T-cell (primary cell): ENCODE measurements at regions not wholly inside any gene's neighbourhood (a gene's known extent, or its start where the extent isn't known, plus 50 kb on each side); places are given as distances from the start of the nearest gene placed in this dataset.

Experiments
- ATAC-seq, 4 experiments: fragments of 200-7000 bp in 3 of 4; fragments of 150-1000 bp in 1 of 4; cut with Tn5 transposase; replicated peaks in 1 of 4; 1 replicate in 3 of 4; 2 replicates in 1 of 4; pipeline ENCODE4 v1.10.0; 2021; ENCODE audit warnings: moderate library complexity in 3 of 4, mild to moderate bottlenecking in 2 of 4, moderate number of reproducible peaks in 1 of 4
- CTCF ChIA-PET, 2 donors: fragments of 300-600 bp; sonication (Branson Sonifier 250); formaldehyde crosslinking; loops; one replicate each; lab custom pipeline; 2022; ENCODE audit warnings: antibody characterized with exemption in 2 of 2; lab: Charles Lee
- POLR2A ChIA-PET, 2 donors: fragments of 300-600 bp; sonication (Branson Sonifier 250); formaldehyde crosslinking; loops; one replicate each; lab custom pipeline; 2022; ENCODE audit warnings: antibody characterized with exemption in 2 of 2; lab: Charles Lee
- DNase-seq, 35 experiments: peaks; one replicate each; pipeline versions ENCODE4 v3.0.0 to v3.0.0-alpha.2; 2013 to 2023
- H3K27ac ChIP-seq: one replicate; pipeline ENCODE4 v1.5.1; 2013; ENCODE audit warnings: low read length
- H3K27me3 ChIP-seq, 2 experiments: replicated peaks in 1 of 2; 1 replicate in 1 of 2; 2 replicates in 1 of 2; pipeline versions ENCODE4 v1.6.1 to v1.7.0; 2013; ENCODE audit warnings: low read length in 1 of 2, mixed read lengths in 1 of 2; ENCODE audit not compliant: control insufficient read depth in 2 of 2, insufficient read depth in 2 of 2; ENCODE audit errors: extremely low read depth in 1 of 2
- H3K36me3 ChIP-seq, 2 donors: 1 replicate in 1 of 2; 2 replicates in 1 of 2; pipeline versions ENCODE4 v1.6.1 to v1.7.0; 2013; ENCODE audit warnings: low read length in 1 of 2; ENCODE audit not compliant: control insufficient read depth in 2 of 2, insufficient read depth in 1 of 2; ENCODE audit errors: extremely low read depth in 1 of 2
- H3K4me1 ChIP-seq, 2 experiments: 1 replicate in 1 of 2; 2 replicates in 1 of 2; pipeline versions ENCODE4 v1.6.1 to v1.7.0; 2013; ENCODE audit warnings: low read length in 2 of 2, mixed read lengths in 1 of 2; ENCODE audit not compliant: insufficient read depth in 2 of 2, control insufficient read depth in 1 of 2; ENCODE audit errors: extremely low read depth in 1 of 2
- H3K4me3 ChIP-seq, 2 donors: 1 replicate in 1 of 2; 2 replicates in 1 of 2; pipeline versions ENCODE4 v1.5.1 to v1.7.0; 2013; ENCODE audit warnings: mild to moderate bottlenecking in 2 of 2, low read length in 1 of 2, moderate library complexity in 1 of 2; ENCODE audit not compliant: control insufficient read depth in 1 of 2; ENCODE audit errors: extremely low read depth in 1 of 2
- H3K9me3 ChIP-seq: 2 replicates; pipeline ENCODE4 v1.7.0; 2013
- H3K27ac Mint-ChIP-seq, 2 donors: one replicate each; pipeline ENCODE4 v1.8.0; 2020 to 2021; ENCODE audit warnings: mild to moderate bottlenecking in 2 of 2, mixed read lengths in 2 of 2
- H3K27me3 Mint-ChIP-seq, 2 donors: one replicate each; pipeline ENCODE4 v1.8.0; 2021 to 2022; ENCODE audit warnings: mixed read lengths in 2 of 2
- H3K36me3 Mint-ChIP-seq: one replicate; pipeline ENCODE4 v1.8.0; 2021; ENCODE audit warnings: mixed read lengths
- H3K4me1 Mint-ChIP-seq, 3 donors: one replicate each; pipeline ENCODE4 v1.8.0; 2020 to 2022; ENCODE audit warnings: mixed read lengths in 3 of 3, mild to moderate bottlenecking in 1 of 3
- H3K4me3 Mint-ChIP-seq, 3 donors: one replicate each; pipeline ENCODE4 v1.8.0; 2020 to 2022; ENCODE audit warnings: mild to moderate bottlenecking in 3 of 3, mixed read lengths in 3 of 3, moderate library complexity in 3 of 3
- H3K9me3 Mint-ChIP-seq, 3 donors: one replicate each; pipeline ENCODE4 v1.8.0; 2020 to 2022; ENCODE audit warnings: mixed read lengths in 3 of 3
- WGBS: methylation state at CpG from one replicate; pipeline ENCODE4 v1.1.5; 2013; ENCODE audit warnings: missing lambda C conversion rate; ENCODE audit not compliant: insufficient coverage; 5-methylcytosine and 5-hydroxymethylcytosine counted together

- Histone ChIP-seq H3K27me3 (no peaks in the 10 kb centered on the region), H3K27ac (no peak overlapping the region), H3K36me3 (no peaks in the 10 kb centered on the region), H3K4me3 (no peak overlapping the region), H3K4me1 (no peaks in the 10 kb centered on the region), H3K9me3 (no peaks in the 10 kb centered on the region)
- ChIA-PET CTCF (no interaction called here), POLR2A (no interaction called here)
- DNase-seq (no peak), ATAC-seq (no peak)
- 90% methylated on average over 1 of the region's 1 CpG for WGBS
- Mint-ChIP-seq H3K4me1 (no peaks in the 10 kb centered on the region), H3K4me3 (no peak overlapping the region), H3K27me3 (no peaks in the 10 kb centered on the region), H3K9me3 (peaks cover 11 to 23% (median 13%) of the 10 kb centered on the region in 3 donors), H3K36me3 (no peaks in the 10 kb centered on the region), H3K27ac (no peak overlapping the region)
These were observed 566.0 kb downstream of the ZIC1 start for GRCh38 chr3:147975165-147975564.

DNA sequence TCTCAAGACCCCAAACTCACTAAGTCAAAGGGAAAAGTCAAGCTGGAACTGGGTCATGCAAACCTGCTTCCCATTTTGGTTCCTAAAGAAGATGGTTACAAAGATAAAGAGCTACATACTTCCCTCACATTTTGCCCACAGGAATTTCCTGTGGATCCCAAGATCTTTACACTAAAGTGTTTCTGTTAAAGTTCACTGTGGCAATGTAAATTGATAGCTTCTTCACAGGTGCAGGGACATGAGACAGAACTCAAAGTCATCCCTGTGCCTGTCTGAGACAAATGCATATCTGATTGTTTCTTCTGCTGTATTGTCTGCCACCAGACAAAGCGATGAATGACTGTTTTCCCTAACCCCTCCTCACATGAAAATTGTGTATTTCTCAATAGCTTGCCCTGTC is 567.8 kb downstream of the ZIC1 start:
- Histone ChIP-seq H3K27ac (no peak overlapping the region), H3K4me3 (no peak overlapping the region), H3K27me3 (no peaks in the 10 kb centered on the region), H3K9me3 (no peaks in the 10 kb centered on the region), H3K36me3 (no peaks in the 10 kb centered on the region), H3K4me1 (no peaks in the 10 kb centered on the region)
- ChIA-PET POLR2A (no interaction called here), CTCF (no interaction called here)
- H3K36me3 Mint-ChIP-seq, result no peaks in the 10 kb centered on the region
- no peaks in the 10 kb centered on the region for H3K27me3 Mint-ChIP-seq
- peaks cover 16 to 23% (median 17%) of the 10 kb centered on the region in 3 donors for H3K9me3 Mint-ChIP-seq
- WGBS, result no CpG with 5 or more reads among the region's 1 CpG
- no peaks in the 10 kb centered on the region for H3K4me1 Mint-ChIP-seq
- DNase-seq (no peak), ATAC-seq (no peak)
- H3K4me3 Mint-ChIP-seq, result no peak overlapping the region
- no peak overlapping the region for H3K27ac Mint-ChIP-seq

DNA sequence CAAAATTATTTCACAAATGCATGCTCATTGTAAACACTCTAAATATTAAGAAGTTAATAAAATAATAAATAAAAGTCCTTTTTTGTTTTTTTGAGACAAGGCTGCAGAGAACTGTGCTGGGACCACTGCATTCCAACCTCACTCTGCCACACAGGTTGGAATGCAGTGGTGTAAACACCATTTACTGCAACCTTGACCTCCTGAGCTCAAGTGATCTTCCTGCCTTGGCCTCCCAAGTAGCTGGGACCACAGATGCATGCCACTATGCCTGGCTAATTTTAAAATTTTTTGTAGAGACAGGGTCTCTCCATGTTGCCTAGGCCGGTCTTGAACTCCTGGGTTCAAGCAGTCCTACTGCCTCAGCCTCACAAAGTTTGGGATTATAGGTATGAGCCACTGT is 578.4 kb downstream of the ZIC1 start:
- no peak for DNase-seq
- Mint-ChIP-seq H3K27ac (no peak overlapping the region), H3K4me3 (no peak overlapping the region), H3K9me3 (peaks cover 0 to 3% (median 0%) of the 10 kb centered on the region in 3 donors), H3K27me3 (no peaks in the 10 kb centered on the region), H3K4me1 (no peaks in the 10 kb centered on the region), H3K36me3 (no peaks in the 10 kb centered on the region)
- ChIA-PET POLR2A (interaction anchor here in 1 of 2 donors (0.7 kb wide), 1 partner anchor 64 kb away, joined by 5 read pairs; no protein-coding TSS in a partner anchor), CTCF (no interaction called here)
- Histone ChIP-seq H3K4me1 (no peaks in the 10 kb centered on the region), H3K27me3 (no peaks in the 10 kb centered on the region), H3K27ac (no peak overlapping the region), H3K4me3 (no peak overlapping the region), H3K9me3 (no peaks in the 10 kb centered on the region), H3K36me3 (no peaks in the 10 kb centered on the region)
- WGBS, result 83% methylated on average over 1 of the region's 1 CpG
- no peak for ATAC-seq

DNA sequence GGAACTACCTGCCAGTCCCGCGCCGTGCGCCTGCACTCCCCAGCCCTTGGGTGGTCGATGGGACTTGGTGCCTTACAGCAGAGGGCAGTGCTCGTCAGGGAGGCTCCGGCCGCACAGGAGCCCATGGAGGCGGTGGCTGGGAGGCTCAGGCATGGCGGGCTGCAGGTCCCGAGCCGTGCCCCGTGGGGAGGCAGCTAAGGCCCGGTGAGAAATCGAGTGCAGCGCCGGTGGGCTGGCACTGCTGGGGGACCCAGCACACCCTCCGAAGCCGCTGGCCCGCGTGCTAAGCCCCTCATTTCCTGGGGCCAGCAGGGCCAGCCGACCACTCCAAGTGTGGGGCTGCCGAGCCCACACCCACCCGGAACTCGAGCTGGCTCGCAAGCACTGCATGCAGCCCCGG is 580.2 kb downstream of the ZIC1 start:
- Mint-ChIP-seq H3K4me3 (no peak overlapping the region), H3K27ac (no peak overlapping the region), H3K36me3 (no peaks in the 10 kb centered on the region), H3K9me3 (peaks cover 0 to 5% (median 0%) of the 10 kb centered on the region in 3 donors), H3K27me3 (no peaks in the 10 kb centered on the region), H3K4me1 (no peaks in the 10 kb centered on the region)
- H3K36me3 ChIP-seq, result no peaks in the 10 kb centered on the region
- 91% methylated on average over 23 of the region's 27 CpGs for WGBS
- H3K27ac ChIP-seq, result no peak overlapping the region
- no peak for DNase-seq
- no peaks in the 10 kb centered on the region for H3K27me3 ChIP-seq
- no peaks in the 10 kb centered on the region for H3K4me1 ChIP-seq
- H3K4me3 ChIP-seq, result no peak overlapping the region
- H3K9me3 ChIP-seq, result no peaks in the 10 kb centered on the region
- no peak for ATAC-seq
- ChIA-PET POLR2A (no interaction called here), CTCF (no interaction called here)

GRCh38 chr3:148002705-148003205 is 593.6 kb downstream of the ZIC1 start:
- H3K36me3 ChIP-seq, result no peaks in the 10 kb centered on the region
- no peaks in the 10 kb centered on the region for H3K27me3 ChIP-seq
- DNase-seq (no peak), ATAC-seq (no peak)
- Mint-ChIP-seq H3K4me1 (no peaks in the 10 kb centered on the region), H3K27ac (no peak overlapping the region), H3K4me3 (no peak overlapping the region), H3K27me3 (no peaks in the 10 kb centered on the region), H3K9me3 (peaks cover 0 to 8% (median 4%) of the 10 kb centered on the region in 3 donors), H3K36me3 (no peaks in the 10 kb centered on the region)
- no peak overlapping the region for H3K27ac ChIP-seq
- ChIA-PET CTCF (no interaction called here), POLR2A (no interaction called here)
- no peak overlapping the region for H3K4me3 ChIP-seq
- 80% methylated on average over 1 of the region's 4 CpGs for WGBS
- no peaks in the 10 kb centered on the region for H3K9me3 ChIP-seq
- H3K4me1 ChIP-seq, result no peaks in the 10 kb centered on the region

- Mint-ChIP-seq H3K4me1 (no peaks in the 10 kb centered on the region), H3K36me3 (no peaks in the 10 kb centered on the region)
These were observed 595.2 kb downstream of the ZIC1 start for GRCh38 chr3:148004331-148004730.

GRCh38 chr3:148005456-148005855 is 596.3 kb downstream of the ZIC1 start:
- WGBS, result no CpG with 5 or more reads among the region's 2 CpGs
- ChIA-PET CTCF (no interaction called here), POLR2A (no interaction called here)
- no peak overlapping the region for H3K4me3 ChIP-seq
- Mint-ChIP-seq H3K4me3 (no peak overlapping the region), H3K36me3 (no peaks in the 10 kb centered on the region), H3K9me3 (peaks cover 0 to 6% (median 4%) of the 10 kb centered on the region in 3 donors), H3K4me1 (no peaks in the 10 kb centered on the region), H3K27me3 (no peaks in the 10 kb centered on the region), H3K27ac (no peak overlapping the region)
- no peaks in the 10 kb centered on the region for H3K27me3 ChIP-seq
- no peaks in the 10 kb centered on the region for H3K36me3 ChIP-seq
- H3K27ac ChIP-seq, result no peak overlapping the region
- DNase-seq (no peak), ATAC-seq (no peak)
- no peaks in the 10 kb centered on the region for H3K9me3 ChIP-seq
- no peaks in the 10 kb centered on the region for H3K4me1 ChIP-seq

More at GRCh38 chr3:148004331-148004730, 595.2 kb downstream of the ZIC1 start:
- no peak for ATAC-seq
- H3K27me3 ChIP-seq, result no peaks in the 10 kb centered on the region
- DNase-seq, result no peak
- CTCF ChIA-PET, result no interaction called here
- POLR2A ChIA-PET, result no interaction called here
- H3K4me3 Mint-ChIP-seq, result no peak overlapping the region
- no peaks in the 10 kb centered on the region for H3K27me3 Mint-ChIP-seq
- H3K9me3 ChIP-seq, result no peaks in the 10 kb centered on the region
- no peak overlapping the region for H3K4me3 ChIP-seq
- no peaks in the 10 kb centered on the region for H3K36me3 ChIP-seq
- peaks cover under 1 to 4% (median 1%) of the 10 kb centered on the region in 3 donors for H3K9me3 Mint-ChIP-seq
- no peaks in the 10 kb centered on the region for H3K4me1 ChIP-seq
- no peak overlapping the region for H3K27ac Mint-ChIP-seq
- no peak overlapping the region for H3K27ac ChIP-seq
- WGBS, result 92% methylated on average over 2 of the region's 3 CpGs
